C4-2B (cell line): ENCODE measurements at regions not wholly inside any gene's neighbourhood (a gene's known extent, or its start where the extent isn't known, plus 50 kb on each side); places are given as distances from the start of the nearest gene placed in this dataset.

Experiments
- H3K27ac ChIP-seq: fragments of 450-650 bp; 2 replicates; pipeline ENCODE4 v1.5.1; 2017
- ZFX ChIP-seq: fragments of 450-650 bp; IDR thresholded peaks from 2 replicates; pipeline ENCODE4 v1.6.1; 2017
- TF ChIP-seq, protein P1 (sequence below): fragments of 450-650 bp; conservative IDR thresholded peaks from 2 replicates; pipeline ENCODE4 v1.5.1; 2017; ENCODE audit warnings: mild to moderate bottlenecking

DNA sequence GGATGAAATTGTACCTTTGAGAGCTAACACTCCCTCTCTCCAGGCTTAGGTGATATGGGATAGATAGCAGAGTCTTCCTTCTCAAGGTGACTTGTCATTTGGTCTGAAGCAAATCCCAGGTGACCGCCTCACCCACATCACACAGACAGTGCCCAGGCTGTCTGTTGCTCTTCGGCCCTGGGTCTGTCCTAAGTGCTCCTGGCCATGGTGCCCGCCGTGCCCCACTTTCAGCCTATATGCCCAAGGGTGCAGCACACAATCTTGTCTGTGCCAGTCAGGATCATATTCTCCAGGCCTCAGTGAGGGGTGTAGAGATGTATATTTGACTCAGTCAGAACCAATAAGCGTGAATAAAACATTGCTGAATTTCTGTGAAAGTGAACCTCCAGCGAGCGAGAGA lies 326.8 kb downstream of the DYSF start:
- no peak for TF ChIP-seq ZFX
- TF ChIP-seq, protein P1, sequence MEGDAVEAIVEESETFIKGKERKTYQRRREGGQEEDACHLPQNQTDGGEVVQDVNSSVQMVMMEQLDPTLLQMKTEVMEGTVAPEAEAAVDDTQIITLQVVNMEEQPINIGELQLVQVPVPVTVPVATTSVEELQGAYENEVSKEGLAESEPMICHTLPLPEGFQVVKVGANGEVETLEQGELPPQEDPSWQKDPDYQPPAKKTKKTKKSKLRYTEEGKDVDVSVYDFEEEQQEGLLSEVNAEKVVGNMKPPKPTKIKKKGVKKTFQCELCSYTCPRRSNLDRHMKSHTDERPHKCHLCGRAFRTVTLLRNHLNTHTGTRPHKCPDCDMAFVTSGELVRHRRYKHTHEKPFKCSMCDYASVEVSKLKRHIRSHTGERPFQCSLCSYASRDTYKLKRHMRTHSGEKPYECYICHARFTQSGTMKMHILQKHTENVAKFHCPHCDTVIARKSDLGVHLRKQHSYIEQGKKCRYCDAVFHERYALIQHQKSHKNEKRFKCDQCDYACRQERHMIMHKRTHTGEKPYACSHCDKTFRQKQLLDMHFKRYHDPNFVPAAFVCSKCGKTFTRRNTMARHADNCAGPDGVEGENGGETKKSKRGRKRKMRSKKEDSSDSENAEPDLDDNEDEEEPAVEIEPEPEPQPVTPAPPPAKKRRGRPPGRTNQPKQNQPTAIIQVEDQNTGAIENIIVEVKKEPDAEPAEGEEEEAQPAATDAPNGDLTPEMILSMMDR: no peak
- no peak overlapping the region for H3K27ac ChIP-seq

DNA sequence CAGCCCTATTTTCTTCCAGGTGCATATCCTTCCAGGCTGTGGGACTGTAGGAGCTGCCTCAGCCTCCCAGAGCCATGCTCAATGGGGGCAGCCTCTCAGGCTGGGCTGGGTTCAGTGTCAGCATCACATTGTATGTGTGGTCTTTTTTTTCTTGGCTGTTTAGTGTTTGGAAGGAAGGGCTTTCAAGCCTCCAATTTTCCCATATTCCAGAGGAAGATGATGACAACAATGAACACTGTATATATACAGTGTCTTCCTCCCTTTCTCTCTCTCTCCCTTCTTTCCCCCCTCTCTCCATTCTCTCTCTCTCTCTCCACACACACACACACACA lies 326.4 kb downstream of the DYSF start:
- H3K27ac ChIP-seq: no peak overlapping the region
- TF ChIP-seq ZFX: no peak
- TF ChIP-seq, protein P1: no peak

DNA sequence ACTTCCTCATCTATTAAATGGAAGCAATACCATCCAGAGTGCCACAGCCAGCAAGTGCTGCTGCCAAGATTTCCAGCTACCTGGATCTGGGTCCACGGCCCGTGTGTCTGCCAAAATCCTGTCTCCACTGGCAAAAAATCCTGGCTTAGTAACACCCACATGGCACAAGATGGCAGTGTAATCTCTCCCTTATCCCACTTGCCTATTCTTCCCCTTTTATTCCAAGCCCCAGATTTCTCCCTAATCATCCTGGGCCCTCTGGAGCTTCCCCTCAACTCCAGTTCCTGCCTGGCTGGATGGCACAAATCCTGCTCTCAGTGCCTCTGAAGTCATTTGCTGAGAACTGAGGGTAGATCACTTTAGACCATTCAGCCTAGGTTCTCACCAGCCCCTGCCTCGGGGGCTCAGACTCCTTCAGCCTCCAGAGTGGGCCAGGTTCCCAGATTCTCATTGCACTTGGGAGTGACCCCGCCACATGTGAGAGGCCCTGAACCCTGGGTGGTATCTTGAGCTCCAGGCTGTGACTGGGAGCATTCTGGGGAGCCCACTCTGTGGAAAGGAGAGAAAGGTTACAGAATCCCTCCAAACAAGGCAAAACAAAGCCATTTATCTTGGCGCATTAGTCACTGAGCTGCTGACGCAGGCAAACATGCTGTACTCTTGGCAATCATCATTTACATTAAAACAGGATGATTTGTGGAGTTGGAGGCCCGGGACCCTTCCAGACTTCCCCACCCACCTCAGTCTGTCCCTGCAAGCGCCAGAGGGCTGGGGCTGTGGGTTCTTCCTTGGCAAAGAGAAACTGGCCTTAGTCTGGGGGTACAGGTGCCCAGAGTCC lies 325.8 kb downstream of the DYSF start:
- H3K27ac ChIP-seq: no peak overlapping the region
- no peak for TF ChIP-seq ZFX
- TF ChIP-seq, protein P1: no peak; the same call in 1 of the 2 replicates

DNA sequence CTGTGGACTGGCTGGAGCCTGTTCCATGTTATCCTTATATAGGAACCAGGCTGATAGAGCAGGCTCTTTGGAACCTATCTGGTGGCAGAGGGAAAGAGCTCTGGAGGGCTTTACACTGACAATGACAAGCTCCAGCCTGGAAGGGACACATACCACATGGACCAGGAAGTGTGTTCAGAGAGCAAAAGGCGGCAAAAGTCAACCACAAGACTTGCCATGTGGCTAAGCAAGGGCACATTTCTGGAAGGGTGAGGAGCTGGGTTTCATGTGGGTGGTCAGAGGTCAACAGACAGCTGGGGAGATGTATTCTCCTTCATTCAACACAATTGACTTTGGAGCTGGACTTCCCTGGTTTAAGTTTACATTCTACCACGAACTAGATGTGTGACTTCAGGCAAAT lies 325.2 kb downstream of the DYSF start:
- TF ChIP-seq, protein P1: no peak
- no peak for TF ChIP-seq ZFX
- H3K27ac ChIP-seq: no peak overlapping the region

DNA sequence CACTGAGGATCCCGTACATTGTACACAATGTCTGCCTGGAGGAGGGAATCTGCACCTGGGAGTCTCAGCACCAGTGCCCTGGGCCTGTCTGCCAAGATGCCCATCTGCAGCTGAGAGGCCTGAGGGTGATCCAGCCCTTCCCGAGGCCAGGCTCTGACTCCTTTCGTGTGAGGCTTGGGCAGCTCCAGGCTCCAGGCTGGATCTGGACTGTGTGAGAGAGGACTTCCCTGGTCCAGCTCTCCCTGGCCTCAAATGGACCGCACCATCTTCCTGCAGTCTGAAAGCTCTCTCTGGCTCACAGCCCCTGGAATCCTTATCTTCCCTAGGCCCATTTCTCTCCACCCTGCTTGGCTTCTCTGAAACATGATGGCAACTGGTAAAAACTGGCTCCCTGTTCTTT lies 324.6 kb downstream of the DYSF start:
- no peak for TF ChIP-seq ZFX
- TF ChIP-seq, protein P1: no peak
- H3K27ac ChIP-seq: no peak overlapping the region

DNA sequence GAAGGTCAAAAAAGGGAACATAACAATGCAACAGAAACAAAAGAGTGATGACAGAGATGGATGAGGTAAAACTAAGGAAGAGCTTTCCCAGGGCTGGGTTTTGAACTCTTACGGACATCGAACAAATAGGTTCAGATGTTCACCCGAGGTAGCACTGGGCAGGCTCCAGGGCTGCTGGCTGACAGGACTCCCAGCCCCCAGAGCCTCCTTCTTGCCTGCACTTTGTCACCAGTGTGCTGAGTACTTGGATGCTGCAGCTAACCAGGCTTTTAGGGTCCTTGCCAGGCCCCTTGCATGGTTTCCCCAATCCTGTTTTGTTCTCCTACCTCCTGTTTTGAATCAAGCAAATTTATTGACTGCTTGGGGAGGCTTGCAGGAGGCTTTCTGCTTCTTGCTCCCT lies 322.9 kb downstream of the DYSF start:
- H3K27ac ChIP-seq: no peak overlapping the region
- no peak for TF ChIP-seq ZFX
- TF ChIP-seq, protein P1: no peak

DNA sequence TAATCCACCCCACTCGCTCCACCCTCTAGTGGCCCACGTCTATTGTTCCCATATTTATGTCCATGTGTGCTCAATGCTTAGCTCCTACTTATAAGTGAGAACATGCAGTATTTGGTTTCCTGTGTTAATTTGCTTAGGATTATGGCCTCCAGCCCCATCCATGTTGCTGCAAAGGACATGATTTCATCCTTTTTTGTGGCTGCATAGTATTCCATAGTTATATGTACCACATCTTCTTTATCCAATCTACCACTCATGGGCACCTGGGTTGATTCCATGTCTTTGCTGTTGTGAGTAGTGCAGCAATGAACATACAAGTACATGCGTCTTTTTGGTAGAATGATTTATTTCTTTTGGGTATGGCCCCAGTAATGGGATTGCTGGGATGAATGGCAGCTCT lies 319.9 kb downstream of the DYSF start:
- TF ChIP-seq, protein P1: no peak
- TF ChIP-seq ZFX: no peak
- H3K27ac ChIP-seq: no peak overlapping the region
